H9 (cell line): ENCODE measurements at regions not wholly inside any gene's neighbourhood (a gene's known extent, or its start where the extent isn't known, plus 50 kb on each side); places are given as distances from the start of the nearest gene placed in this dataset.

Experiments used
- DNase-seq: peaks from one replicate; pipeline ENCODE4 v3.0.0-alpha.2; 2017
- H2AFZ ChIP-seq: one replicate; pipeline ENCODE4 v1.6.1; 2013; ENCODE audit warnings: mild to moderate bottlenecking, low read length, control low read depth, moderate library complexity
- H2AK5ac ChIP-seq: 2 replicates; pipeline ENCODE4 v1.6.1; 2013; ENCODE audit warnings: low read length, control low read depth, mixed read lengths; ENCODE audit not compliant: insufficient read length
- H2BK120ac ChIP-seq: one replicate; pipeline ENCODE4 v1.6.1; 2013; ENCODE audit warnings: low read depth, mild to moderate bottlenecking, low read length, control low read depth, inconsistent platforms; ENCODE audit not compliant: poor library complexity, severe bottlenecking
- H2BK12ac ChIP-seq: 2 replicates; pipeline ENCODE4 v1.6.1; 2013; ENCODE audit warnings: low read length, control low read depth, mixed read lengths, low read depth; ENCODE audit not compliant: insufficient read length
- H2BK15ac ChIP-seq: 2 replicates; pipeline ENCODE4 v1.6.1; 2013; ENCODE audit warnings: low read depth, low read length, control low read depth
- H2BK20ac ChIP-seq: one replicate; pipeline ENCODE4 v1.6.1; 2013; ENCODE audit warnings: low read depth, mild to moderate bottlenecking, low read length, control low read depth, inconsistent platforms; ENCODE audit not compliant: poor library complexity, severe bottlenecking
- H2BK5ac ChIP-seq: 2 replicates; pipeline ENCODE4 v1.6.1; 2013; ENCODE audit warnings: low read length, control low read depth, mixed read lengths; ENCODE audit not compliant: insufficient read length
- H3K14ac ChIP-seq: 2 replicates; pipeline ENCODE4 v1.6.1; 2013; ENCODE audit warnings: low read length, control low read depth; ENCODE audit not compliant: insufficient read depth
- H3K18ac ChIP-seq: 2 replicates; pipeline ENCODE4 v1.6.1; 2013; ENCODE audit warnings: low read depth, mild to moderate bottlenecking, mixed read lengths, low read length, control low read depth; ENCODE audit not compliant: insufficient read length
- H3K23ac ChIP-seq: 2 replicates; pipeline ENCODE4 v1.6.1; 2013; ENCODE audit warnings: low read length, control low read depth, mixed read lengths, low read depth; ENCODE audit not compliant: insufficient read length
- H3K23me2 ChIP-seq: 2 replicates; pipeline ENCODE4 v1.6.1; 2013; ENCODE audit warnings: low read depth, mild to moderate bottlenecking, mixed read lengths, low read length, control low read depth; ENCODE audit not compliant: insufficient read length, poor library complexity, severe bottlenecking
- H3K27ac ChIP-seq: 2 replicates; pipeline ENCODE4 v1.5.1; 2013; ENCODE audit warnings: low read length, control low read depth, mixed read lengths, low read depth; ENCODE audit not compliant: insufficient read length
- H3K27me3 ChIP-seq: 2 replicates; pipeline ENCODE4 v1.6.1; 2013; ENCODE audit warnings: low read length, control low read depth, inconsistent platforms; ENCODE audit not compliant: insufficient read depth
- H3K4ac ChIP-seq: 2 replicates; pipeline ENCODE4 v1.6.1; 2013; ENCODE audit warnings: low read depth, mild to moderate bottlenecking, control low read depth, inconsistent platforms, low read length, moderate library complexity
- H3K4me1 ChIP-seq: 2 replicates; pipeline ENCODE4 v1.6.1; 2013; ENCODE audit warnings: low read length, control low read depth, inconsistent platforms; ENCODE audit not compliant: insufficient read depth
- H3K4me2 ChIP-seq: 2 replicates; pipeline ENCODE4 v1.6.1; 2013; ENCODE audit warnings: low read length, control low read depth, mixed read lengths; ENCODE audit not compliant: insufficient read length, insufficient read depth
- H3K56ac ChIP-seq: 2 replicates; pipeline ENCODE4 v1.6.1; 2013; ENCODE audit warnings: low read depth, mild to moderate bottlenecking, mixed read lengths, low read length, control low read depth; ENCODE audit not compliant: insufficient read length
- H3K79me1 ChIP-seq: 2 replicates; pipeline ENCODE4 v1.6.1; 2013; ENCODE audit warnings: low read depth, mild to moderate bottlenecking, moderate library complexity, low read length, control low read depth, inconsistent platforms; ENCODE audit not compliant: insufficient read depth, poor library complexity, severe bottlenecking
- H3K79me2 ChIP-seq: 2 replicates; pipeline ENCODE4 v1.6.1; 2013; ENCODE audit warnings: low read length, control low read depth, inconsistent platforms; ENCODE audit not compliant: insufficient read depth
- H3K9ac ChIP-seq: 2 replicates; pipeline ENCODE4 v1.6.1; 2013; ENCODE audit warnings: low read length, control low read depth, mixed read lengths; ENCODE audit not compliant: insufficient read length; ENCODE audit errors: extremely low read depth
- H3K9me3 ChIP-seq: one replicate; pipeline ENCODE4 v1.6.1; 2013; ENCODE audit warnings: low read depth, low read length, inconsistent platforms; ENCODE audit not compliant: control insufficient read depth
- H3T11ph ChIP-seq: one replicate; pipeline ENCODE4 v1.6.1; 2013; ENCODE audit warnings: mild to moderate bottlenecking, low read length, control low read depth, inconsistent platforms
- H4K20me1 ChIP-seq: one replicate; pipeline ENCODE4 v1.6.1; 2013; ENCODE audit not compliant: control insufficient read depth, insufficient read length, insufficient read depth
- H4K5ac ChIP-seq: 2 replicates; pipeline ENCODE4 v1.6.1; 2013; ENCODE audit warnings: low read depth, mild to moderate bottlenecking, mixed read lengths, low read length, control low read depth; ENCODE audit not compliant: insufficient read length
- H4K8ac ChIP-seq: replicated peaks from 2 replicates; pipeline ENCODE4 v1.6.1; 2013; ENCODE audit warnings: low read length, control low read depth, mixed read lengths, low read depth; ENCODE audit not compliant: insufficient read length
- H4K91ac ChIP-seq: 2 replicates; pipeline ENCODE4 v1.6.1; 2013; ENCODE audit warnings: low read depth, mild to moderate bottlenecking, moderate library complexity, mixed read lengths, low read length, control low read depth; ENCODE audit not compliant: insufficient read length
- H3K27ac Mint-ChIP-seq, 3 experiments: 2 replicates in 2 of 3; 3 replicates in 1 of 3; pipeline ENCODE4 v1.8.0; 2020 to 2021; ENCODE audit warnings: mixed read lengths in 3 of 3, mild to moderate bottlenecking in 1 of 3, moderate library complexity in 1 of 3
- H3K27me3 Mint-ChIP-seq: 2 replicates; pipeline ENCODE4 v1.8.0; 2021; ENCODE audit warnings: low read depth, mild to moderate bottlenecking, moderate library complexity, mixed read lengths
- H3K36me3 Mint-ChIP-seq, 3 experiments: 2 replicates in 2 of 3; 3 replicates in 1 of 3; pipeline ENCODE4 v1.8.0; 2020 to 2021; ENCODE audit warnings: low read depth in 3 of 3, mixed read lengths in 3 of 3; ENCODE audit not compliant: insufficient read depth in 1 of 3
- H3K4me1 Mint-ChIP-seq, 2 experiments: 2 replicates each; pipeline ENCODE4 v1.8.0; 2020; ENCODE audit warnings: mixed read lengths in 2 of 2
- H3K4me3 Mint-ChIP-seq, 2 experiments: 2 replicates in 1 of 2; 3 replicates in 1 of 2; pipeline ENCODE4 v1.8.0; 2020 to 2021; ENCODE audit warnings: mild to moderate bottlenecking in 2 of 2, mixed read lengths in 2 of 2, moderate library complexity in 1 of 2
- H3K9me3 Mint-ChIP-seq, 2 experiments: 2 replicates in 1 of 2; 3 replicates in 1 of 2; pipeline ENCODE4 v1.8.0; 2020; ENCODE audit warnings: mild to moderate bottlenecking in 2 of 2, mixed read lengths in 2 of 2, moderate library complexity in 1 of 2
- CTCF ChIP-seq: fragments of 200-600 bp; sonication (generic); conservative IDR thresholded peaks from 3 replicates; pipeline ENCODE4 v1.8.0; 2021; ENCODE audit warnings: antibody characterized with exemption, mild to moderate bottlenecking

- H3K4me3 Mint-ChIP-seq: no peak overlapping the region
- no peak overlapping the region for H2AFZ ChIP-seq
Observed at GRCh38 chr6:67639161-67639560, 995.9 kb upstream of the ADGRB3 start.

More at GRCh38 chr6:67639161-67639560, 995.9 kb upstream of the ADGRB3 start:
- H3K4me1 Mint-ChIP-seq: no peaks in the 10 kb centered on the region
- H3K14ac ChIP-seq: no peak overlapping the region
- no peaks in the 10 kb centered on the region for H4K20me1 ChIP-seq
- H4K91ac ChIP-seq: no peak overlapping the region
- no peak overlapping the region for H2BK15ac ChIP-seq
- H3K9ac ChIP-seq: no peak overlapping the region
- H3K27me3 ChIP-seq: no peaks in the 10 kb centered on the region
- DNase-seq: no peak
- no peak overlapping the region for H2BK20ac ChIP-seq
- no peak overlapping the region for H4K5ac ChIP-seq
- peaks cover 2 to 12% (median 7%) of the 10 kb centered on the region in 3 experiments; a peak in 5 of 7 replicates for H3K36me3 Mint-ChIP-seq
- H3K4me1 ChIP-seq: no peaks in the 10 kb centered on the region
- H3K18ac ChIP-seq: no peak overlapping the region
- no peak overlapping the region for H3K27ac Mint-ChIP-seq
- no peaks in the 10 kb centered on the region for H3K27me3 Mint-ChIP-seq
- H2AK5ac ChIP-seq: no peak overlapping the region
- no peaks in the 10 kb centered on the region for H3K79me2 ChIP-seq
- H3K79me1 ChIP-seq: no peaks in the 10 kb centered on the region
- no peak overlapping the region for H3K4ac ChIP-seq
- no peak for TF ChIP-seq CTCF
- no peaks in the 10 kb centered on the region for H3K23me2 ChIP-seq
- H2BK5ac ChIP-seq: no peak overlapping the region
- peaks cover 10% of the 10 kb centered on the region in 2 experiments; a peak in 3 of 5 replicates for H3K9me3 Mint-ChIP-seq
- no peak overlapping the region for H2BK120ac ChIP-seq
- H3K56ac ChIP-seq: no peak overlapping the region
- H3K9me3 ChIP-seq: no peaks in the 10 kb centered on the region
- H3K27ac ChIP-seq: no peak overlapping the region
- no peak overlapping the region for H3T11ph ChIP-seq
- no peak overlapping the region for H3K23ac ChIP-seq
- H3K4me2 ChIP-seq: no peak overlapping the region
- H4K8ac ChIP-seq: no peak overlapping the region
- H2BK12ac ChIP-seq: no peak overlapping the region
